ENCODE measurements at regions not wholly inside any gene's neighbourhood (a gene's known extent, or its start where the extent isn't known, plus 50 kb on each side); places are given as distances from the start of the nearest gene placed in this dataset.

DNA sequence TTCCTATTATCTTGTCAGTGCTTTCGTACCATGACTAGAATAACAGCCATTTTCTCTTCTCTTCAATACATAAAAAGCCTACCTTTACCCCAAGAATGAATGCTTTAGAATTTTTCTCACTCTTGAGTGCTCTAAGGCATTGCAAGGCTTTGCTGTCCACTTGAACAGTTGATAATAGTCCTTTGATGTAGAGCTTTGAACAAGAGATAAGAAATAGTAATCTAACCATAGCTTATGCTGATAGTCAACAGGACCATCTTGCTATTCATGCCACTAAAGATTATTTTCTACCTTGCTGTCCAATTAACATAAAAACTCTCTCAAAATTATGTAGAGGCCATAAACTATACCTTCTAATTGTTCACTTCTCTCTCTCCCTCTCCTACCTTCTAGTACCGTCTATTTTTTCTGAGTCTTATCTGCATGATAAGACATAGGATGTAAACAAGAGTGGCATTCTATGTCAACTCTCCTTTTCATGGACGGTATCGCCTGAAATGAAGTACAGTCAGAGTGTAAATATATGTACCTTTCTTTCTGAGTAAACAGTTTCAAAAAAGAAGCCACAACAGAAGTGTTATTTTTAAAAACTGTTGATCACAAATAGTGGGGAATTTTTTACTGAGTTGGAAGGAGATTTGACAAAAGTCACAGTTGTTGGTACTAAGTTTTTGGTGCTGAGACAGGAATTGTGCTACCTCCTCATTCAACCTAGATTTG is 297.9 kb downstream of the NDFIP2 start:
- DNase-seq (ENCODE audit: low spot score) = no peak

GRCh38 chr13:79777504-79777903 is 296.5 kb downstream of the NDFIP2 start:
- no peak for DNase-seq (ENCODE audit: low spot score)

DNA sequence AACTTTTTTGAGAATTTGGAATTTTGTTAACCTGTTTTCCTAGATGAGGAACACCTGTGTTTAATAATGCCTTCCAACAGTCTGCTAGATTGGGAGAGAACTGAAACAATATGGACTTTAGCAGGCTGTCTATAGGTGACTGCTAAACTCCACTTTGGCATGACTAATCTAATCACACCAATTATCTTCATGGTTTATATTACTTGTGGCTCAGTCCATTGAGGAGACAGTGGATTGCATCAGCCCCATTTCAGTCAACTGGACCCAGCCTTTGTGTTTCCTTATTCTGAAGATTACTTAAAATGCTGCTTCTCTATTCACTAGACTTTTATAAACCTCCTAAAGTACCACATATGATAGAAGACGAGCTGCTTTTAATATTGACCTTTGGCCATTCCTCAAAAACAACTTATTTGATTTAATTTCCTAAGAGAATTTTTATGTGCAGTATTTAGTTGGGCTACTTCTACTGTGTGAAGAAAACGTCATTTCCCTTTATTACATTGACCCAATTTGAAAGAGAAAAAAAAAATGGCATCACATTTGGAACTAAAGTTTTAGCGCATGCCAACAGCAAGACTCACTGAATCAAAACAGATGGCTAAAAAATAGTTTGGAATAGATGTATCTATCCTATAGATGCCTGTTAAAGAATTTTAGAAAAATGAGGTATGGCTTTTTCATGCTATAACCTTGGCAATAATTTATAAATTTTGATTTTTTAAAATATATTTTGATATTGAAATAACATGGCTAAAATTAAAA is 295.8 kb downstream of the NDFIP2 start:
- no peak for DNase-seq (ENCODE audit: low spot score)

- peak; percentile 89 for DNase-seq (ENCODE audit: low spot score)
Observed at GRCh38 chr13:79775830-79776229, 294.9 kb downstream of the NDFIP2 start.

- DNase-seq (ENCODE audit: low spot score) = no peak
Observed at GRCh38 chr13:79772811-79773210, 291.9 kb downstream of the NDFIP2 start.

GRCh38 chr13:79771493-79771892 is 290.5 kb downstream of the NDFIP2 start:
- no peak for DNase-seq (ENCODE audit: low spot score)

DNA sequence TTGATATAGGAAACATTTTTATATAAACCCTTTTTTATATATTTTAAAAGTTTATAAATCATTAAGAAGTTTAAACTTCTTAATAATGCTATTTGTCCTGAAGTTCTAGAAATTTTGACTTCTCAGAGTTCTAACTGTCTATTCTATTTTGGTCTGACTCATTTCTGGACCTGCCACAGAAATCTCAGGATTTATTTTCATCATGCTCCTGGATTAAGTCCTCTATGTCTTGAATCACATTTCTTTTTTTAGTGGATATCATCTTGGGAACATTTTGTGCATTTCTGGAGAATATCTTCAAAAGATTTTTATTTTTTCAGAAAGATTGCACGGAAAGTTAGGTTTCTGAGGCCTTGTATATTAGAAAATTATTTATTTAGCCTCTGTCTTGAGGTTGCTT is 289.1 kb downstream of the NDFIP2 start:
- no peak for DNase-seq (ENCODE audit: low spot score)

DNA sequence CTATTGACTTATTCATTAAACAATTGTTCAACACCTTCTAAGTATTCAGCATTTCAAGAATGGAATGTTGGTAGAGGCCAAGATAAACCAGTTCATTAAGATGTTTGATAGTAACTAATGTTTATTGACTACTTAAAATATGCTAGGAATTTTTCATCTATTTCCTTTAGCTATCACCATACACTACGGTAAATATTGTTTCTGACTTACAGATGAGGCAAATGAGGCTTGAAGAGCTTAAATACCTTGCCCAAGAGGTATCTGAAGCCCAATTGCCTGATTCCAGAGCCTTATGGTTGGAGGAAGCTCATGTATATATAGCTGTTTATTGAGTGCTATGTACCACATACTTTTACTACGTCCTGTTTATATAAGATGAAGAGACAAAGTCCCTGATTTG is 286.2 kb downstream of the NDFIP2 start:
- DNase-seq (ENCODE audit: low spot score) = no peak

DNA sequence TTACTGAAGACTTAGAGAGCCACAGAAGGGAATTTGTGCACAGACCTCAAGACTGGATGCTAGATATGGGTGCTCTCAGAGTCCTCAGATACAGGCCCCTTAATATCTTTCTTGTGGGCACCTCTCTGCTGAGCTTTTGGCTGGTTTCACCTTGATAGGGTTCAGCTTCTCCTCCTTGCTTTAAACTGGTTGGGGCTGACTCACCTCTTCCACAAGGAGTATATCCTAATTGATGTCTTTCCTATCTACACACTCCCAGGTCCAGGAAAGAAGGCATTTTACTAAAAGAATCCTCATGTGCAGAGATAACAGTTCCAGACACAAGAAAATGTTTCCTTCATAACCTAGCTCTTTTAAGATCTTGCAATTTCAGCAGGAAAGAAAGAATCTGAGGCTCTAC is 284.4 kb downstream of the NDFIP2 start:
- DNase-seq (ENCODE audit: low spot score) = no peak

DNA sequence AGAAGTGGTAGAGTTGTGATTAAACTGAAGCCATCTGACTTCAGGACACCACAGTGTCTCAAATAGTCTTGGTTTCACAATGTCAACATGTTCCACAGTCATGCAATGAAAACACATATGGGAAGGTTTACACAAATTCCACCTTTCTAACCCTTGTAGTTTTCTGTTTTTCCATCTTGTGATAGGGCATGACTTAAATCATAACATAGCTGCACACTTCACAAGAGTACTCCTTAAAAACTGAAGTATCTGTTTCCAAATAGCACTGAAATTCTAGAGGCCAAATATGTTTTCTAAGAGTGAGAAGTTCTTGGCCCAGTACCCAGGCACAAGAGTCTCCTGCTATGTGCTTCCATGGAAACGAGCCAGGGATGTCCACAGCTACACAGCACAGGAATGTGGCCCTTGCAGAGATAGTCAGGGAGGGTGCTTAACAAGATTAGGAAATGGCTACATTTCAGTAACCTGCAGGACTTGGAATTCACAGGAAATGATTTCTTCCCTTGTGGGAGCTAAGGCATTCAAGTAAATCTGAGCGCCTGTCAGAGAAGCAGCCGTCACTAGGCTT is 269.1 kb downstream of the NDFIP2 start:
- DNase-seq (ENCODE audit: low spot score) = peak; percentile 19

GRCh38 chr13:79749566-79749965 is 268.6 kb downstream of the NDFIP2 start:
- DNase-seq (ENCODE audit: low spot score) = no peak

GRCh38 chr13:79745081-79745480 is 264.1 kb downstream of the NDFIP2 start:
- DNase-seq (ENCODE audit: low spot score) = no peak

GRCh38 chr13:79742923-79743322 is 262.0 kb downstream of the NDFIP2 start:
- DNase-seq (ENCODE audit: low spot score) = no peak

GRCh38 chr13:79740991-79741390 is 260.0 kb downstream of the NDFIP2 start:
- DNase-seq (ENCODE audit: low spot score) = no peak

GRCh38 chr13:79736356-79736755 is 255.4 kb downstream of the NDFIP2 start:
- DNase-seq (ENCODE audit: low spot score) = no peak

DNA sequence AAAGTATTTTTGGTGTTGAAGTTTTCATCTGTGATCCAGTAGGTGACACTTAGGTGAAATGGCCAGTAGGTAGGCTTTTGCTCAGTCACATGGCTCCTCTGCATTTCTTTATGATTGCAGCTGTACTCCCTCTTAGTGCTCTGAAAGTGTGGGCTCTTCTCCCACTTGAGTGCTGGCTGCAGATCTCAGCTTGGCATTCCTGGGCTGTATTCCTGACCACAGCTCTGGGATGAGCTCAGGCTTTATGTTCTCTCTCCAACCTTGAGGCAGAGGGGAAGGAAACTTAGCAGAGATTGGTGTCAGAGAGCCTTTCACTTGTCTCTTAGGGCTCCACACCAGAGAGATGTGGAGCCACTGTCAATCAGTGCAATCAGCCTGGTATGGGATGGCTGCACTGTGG is 254.3 kb downstream of the NDFIP2 start:
- DNase-seq (ENCODE audit: low spot score) = no peak

GRCh38 chr13:79727086-79727485 is 246.1 kb downstream of the NDFIP2 start:
- no peak for DNase-seq (ENCODE audit: low spot score)

DNA sequence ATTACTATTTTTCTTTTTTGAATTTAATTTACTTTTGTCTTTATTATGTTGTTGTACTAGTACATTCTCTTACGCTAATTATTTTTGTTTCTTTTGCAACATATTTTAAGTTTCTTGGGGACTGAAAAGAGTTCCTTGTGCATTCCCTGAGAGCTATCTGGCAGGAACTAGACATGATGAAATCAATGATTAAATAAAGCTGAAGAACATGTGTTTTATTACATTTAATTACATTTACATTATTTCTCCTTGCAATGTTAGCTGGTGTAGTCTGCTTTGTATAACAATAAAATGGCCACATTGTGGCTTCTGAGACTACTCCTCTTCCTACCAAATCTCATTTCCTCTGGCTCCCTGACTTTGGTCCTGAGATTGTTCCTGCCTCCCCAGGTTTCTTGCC is 244.9 kb downstream of the NDFIP2 start:
- DNase-seq (ENCODE audit: low spot score) = no peak

DNA sequence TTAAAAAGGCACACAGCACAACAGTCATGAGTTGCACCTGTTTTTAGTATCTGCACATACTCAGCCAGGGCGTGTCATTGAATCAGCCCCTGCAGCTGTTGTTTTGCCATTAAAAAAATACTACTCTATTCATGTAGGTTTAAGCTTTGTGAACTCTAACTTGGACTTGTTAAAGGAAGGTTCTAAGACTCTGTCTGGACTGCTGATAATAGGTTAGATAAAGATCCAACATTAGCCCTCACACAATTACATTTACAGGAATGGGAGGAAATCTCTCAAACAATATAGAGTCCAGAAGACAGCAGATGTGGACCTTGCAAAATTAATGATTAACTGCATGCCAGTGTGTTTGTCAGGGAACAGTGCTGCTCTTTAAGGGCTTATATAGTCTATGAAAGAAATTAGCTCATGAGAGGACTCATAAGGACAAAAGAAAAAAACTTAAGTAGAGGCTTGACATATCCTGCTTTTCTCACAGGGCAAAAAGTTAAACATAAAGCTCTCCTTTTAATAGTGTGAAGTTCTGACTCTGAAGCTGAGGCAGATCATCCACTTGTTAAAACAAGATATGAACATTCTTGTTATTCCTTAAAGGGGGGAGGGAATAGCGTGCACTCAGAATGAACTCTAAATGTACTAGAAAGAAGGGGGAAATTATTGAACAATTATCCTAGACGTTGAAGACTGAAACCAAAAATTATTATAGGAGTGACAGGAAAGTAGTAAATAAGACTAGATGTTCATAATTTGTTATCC is 243.6 kb downstream of the NDFIP2 start:
- DNase-seq (ENCODE audit: low spot score) = no peak

GRCh38 chr13:79723519-79724024 is 242.6 kb downstream of the NDFIP2 start:
- peak; percentile 48 for DNase-seq (ENCODE audit: low spot score)

- DNase-seq (ENCODE audit: low spot score) = peak; percentile 10
Observed at GRCh38 chr13:79722885-79723445, 242.0 kb downstream of the NDFIP2 start.

- DNase-seq (ENCODE audit: low spot score) = no peak
Observed at GRCh38 chr13:79716191-79716590, 235.2 kb downstream of the NDFIP2 start.
